IMR-90 (cell line): ENCODE measurements at regions not wholly inside any gene's neighbourhood (a gene's known extent, or its start where the extent isn't known, plus 50 kb on each side); places are given as distances from the start of the nearest gene placed in this dataset.

Experiments
- ATAC-seq: fragments of 200-7000 bp; cut with Tn5 transposase; 2 replicates; pipeline ENCODE4 v1.9.1; 2020; ENCODE audit warnings: low read depth, mild to moderate bottlenecking, moderate library complexity
- BruUV-seq: library from RNA; stranded (reverse); fragments of 400-500 nt; replicated peaks from 2 replicates; lab custom pipeline; 2021; lab: Mats Ljungman, UMichigan
- CTCF ChIA-PET: fragments of 300-600 bp; formaldehyde crosslinking; extraction: SDS; loops from one replicate; lab custom pipeline; 2021; ENCODE audit warnings: antibody characterized with exemption; lab: Yijun Ruan, JAX
- POLR2A ChIA-PET: fragments of 300-600 bp; sonication (Branson Sonifier 250); formaldehyde crosslinking; loops from one replicate; lab custom pipeline; 2022; ENCODE audit warnings: antibody characterized with exemption; ENCODE audit not compliant: unreplicated experiment; lab: Charles Lee
- DNase-seq: peaks from one replicate; pipeline ENCODE4 v3.0.0; 2013
- H2AFZ ChIP-seq: replicated peaks from 2 replicates; pipeline ENCODE3; 2013; ENCODE audit warnings: low read length, mild to moderate bottlenecking; ENCODE audit not compliant: poor library complexity
- H2AK5ac ChIP-seq: 2 replicates; pipeline ENCODE4 v1.6.1; 2013; ENCODE audit warnings: low read depth, low read length, inconsistent platforms
- H2AK9ac ChIP-seq: replicated peaks from 2 replicates; pipeline ENCODE3; 2013; ENCODE audit warnings: mild to moderate bottlenecking, low read depth, low read length, moderate library complexity; ENCODE audit not compliant: poor library complexity
- H2BK120ac ChIP-seq: 2 replicates; pipeline ENCODE4 v1.6.1; 2013; ENCODE audit warnings: low read depth, low read length, inconsistent platforms
- H2BK15ac ChIP-seq: 3 replicates; pipeline ENCODE4 v1.6.1; 2013; ENCODE audit warnings: low read depth, low read length, inconsistent platforms
- H2BK20ac ChIP-seq: 2 replicates; pipeline ENCODE4 v1.6.1; 2013; ENCODE audit warnings: low read depth, mild to moderate bottlenecking, inconsistent platforms, low read length, moderate library complexity
- H2BK5ac ChIP-seq: 2 replicates; pipeline ENCODE4 v1.6.1; 2013; ENCODE audit warnings: mild to moderate bottlenecking, low read depth, low read length, inconsistent platforms; ENCODE audit not compliant: poor library complexity, severe bottlenecking
- H3K14ac ChIP-seq: replicated peaks from 2 replicates; pipeline ENCODE4 v1.6.1; 2013; ENCODE audit warnings: low read depth, low read length, inconsistent platforms
- H3K18ac ChIP-seq: 2 replicates; pipeline ENCODE4 v1.6.1; 2013; ENCODE audit warnings: low read depth, low read length, control low read depth
- H3K23ac ChIP-seq: 2 replicates; pipeline ENCODE4 v1.6.1; 2013; ENCODE audit warnings: low read depth, low read length, inconsistent platforms
- H3K27ac ChIP-seq: 2 replicates; pipeline ENCODE4 v1.5.1; 2013; ENCODE audit warnings: mild to moderate bottlenecking, control low read depth, low read length; ENCODE audit not compliant: insufficient read depth
- H3K27me3 ChIP-seq: 2 replicates; pipeline ENCODE4 v1.6.1; 2013; ENCODE audit warnings: low read length; ENCODE audit not compliant: control insufficient read depth, insufficient read depth
- H3K36me3 ChIP-seq: 2 replicates; pipeline ENCODE4 v1.6.1; 2013; ENCODE audit warnings: low read length, mixed read lengths; ENCODE audit not compliant: control insufficient read depth, insufficient read depth
- H3K4ac ChIP-seq: 2 replicates; pipeline ENCODE4 v1.6.1; 2013; ENCODE audit warnings: low read depth, low read length, inconsistent platforms
- H3K4me1 ChIP-seq: 2 replicates; pipeline ENCODE4 v1.6.1; 2013; ENCODE audit warnings: low read length, mixed read lengths; ENCODE audit not compliant: control insufficient read depth, insufficient read depth
- H3K4me2 ChIP-seq: 2 replicates; pipeline ENCODE4 v1.6.1; 2013; ENCODE audit warnings: low read depth, mild to moderate bottlenecking, control low read depth, low read length, moderate library complexity
- H3K4me3 ChIP-seq: 2 replicates; pipeline ENCODE4 v1.5.1; 2013; ENCODE audit warnings: low read depth, mild to moderate bottlenecking, control low read depth, low read length, moderate library complexity; ENCODE audit not compliant: insufficient read depth
- H3K56ac ChIP-seq: 2 replicates; pipeline ENCODE4 v1.6.1; 2013; ENCODE audit warnings: low read length, inconsistent platforms; ENCODE audit not compliant: insufficient read depth; ENCODE audit errors: extremely low read depth
- H3K79me1 ChIP-seq, 2 experiments: 2 replicates each; pipeline ENCODE4 v1.6.1; 2013; ENCODE audit warnings: low read length in 2 of 2, inconsistent platforms in 1 of 2, low read depth in 1 of 2
- H3K9ac ChIP-seq: 2 replicates; pipeline ENCODE4 v1.6.1; 2013; ENCODE audit warnings: low read depth, low read length, control low read depth
- H3K9me1 ChIP-seq: 2 replicates; pipeline ENCODE4 v1.6.1; 2013; ENCODE audit warnings: low read length, inconsistent platforms; ENCODE audit not compliant: insufficient read depth
- H3K9me3 ChIP-seq: 2 replicates; pipeline ENCODE4 v1.6.1; 2013; ENCODE audit warnings: low read length; ENCODE audit not compliant: control insufficient read depth, insufficient read depth
- H4K20me1 ChIP-seq: 2 replicates; pipeline ENCODE4 v1.6.1; 2013; ENCODE audit warnings: low read length, inconsistent platforms; ENCODE audit not compliant: insufficient read depth
- H4K5ac ChIP-seq: 2 replicates; pipeline ENCODE4 v1.6.1; 2013; ENCODE audit warnings: mild to moderate bottlenecking, low read depth, low read length, control low read depth
- H4K8ac ChIP-seq, 2 experiments: 2 replicates each; pipeline ENCODE4 v1.6.1; 2013; ENCODE audit warnings: low read depth in 2 of 2, low read length in 2 of 2, control low read depth in 1 of 2, inconsistent platforms in 1 of 2
- H4K91ac ChIP-seq: 2 replicates; pipeline ENCODE4 v1.6.1; 2013; ENCODE audit warnings: low read depth, low read length, inconsistent platforms; ENCODE audit not compliant: insufficient read depth
- FOS ChIP-seq: fragments of 150-350 bp; IDR thresholded peaks from 2 replicates; pipeline ENCODE4 v1.6.1; 2016; ENCODE audit warnings: low read depth, low read length
- RFX5 ChIP-seq: IDR thresholded peaks from 2 replicates; pipeline ENCODE4 v1.8.0; 2012; ENCODE audit warnings: low read depth, mild to moderate bottlenecking, low read length, moderate library complexity
- WGBS, 2 experiments: methylation state at CpG; one replicate each; pipeline versions ENCODE4 v1.1.5 to v1.1.7; 2013; ENCODE audit warnings: missing lambda C conversion rate in 2 of 2; ENCODE audit not compliant: insufficient read length in 1 of 2; ENCODE audit errors: extremely low coverage in 2 of 2; 5-methylcytosine and 5-hydroxymethylcytosine counted together
- dilution Hi-C: fragments of 300-500 bp; cut with HindIII; formaldehyde crosslinking; loops from one replicate; pipeline ENCODE4 v1.14.3; 2018; ENCODE audit warnings: low sequenced_read_pairs; ENCODE audit not compliant: unreplicated experiment
- in situ Hi-C: fragments of 300-500 bp; cut with MboI; formaldehyde crosslinking; loops from 3 replicates; pipeline ENCODE4 v1.14.3; 2019; ENCODE audit warnings: low sequenced_read_pairs, inconsistent platforms, mixed read lengths
- intact Hi-C: fragments of 100-400 bp; cut with micrococcal nuclease; formaldehyde crosslinking; loops from 2 replicates; pipeline ENCODE4 v1.10.0; 2022

GRCh38 chr5:116669261-116670031 lies 94.8 kb upstream of the SEMA6A start:
- Histone ChIP-seq H3K79me1 (no peaks in the 10 kb centered on the region), H2BK5ac (no peak overlapping the region), H2BK20ac (no peak overlapping the region), H3K9ac (no peak overlapping the region), H3K4me3 (no peak overlapping the region), H2AK5ac (no peak overlapping the region), H3K27me3 (no peaks in the 10 kb centered on the region), H3K56ac (no peak overlapping the region), H3K14ac (no peak overlapping the region), H3K23ac (no peak overlapping the region), H3K18ac (no peak overlapping the region), H4K91ac (no peak overlapping the region), H4K5ac (no peak overlapping the region), H2BK120ac (no peak overlapping the region), H3K4me2 (no peak overlapping the region), H3K9me3 (no peaks in the 10 kb centered on the region), H2AK9ac (no peak overlapping the region), H4K8ac (no peak overlapping the region), H2BK15ac (no peak overlapping the region), H3K9me1 (no peaks in the 10 kb centered on the region), H3K27ac (no peak overlapping the region), H2AFZ (no peak overlapping the region), H4K20me1 (no peaks in the 10 kb centered on the region), H3K4ac (no peak overlapping the region), H3K4me1 (no peaks in the 10 kb centered on the region), H3K36me3 (no peaks in the 10 kb centered on the region)
- ChIA-PET CTCF (no interaction called here), POLR2A (no interaction called here)
- in situ Hi-C loops (no loop called here), dilution Hi-C loops (no loop called here), intact Hi-C loops (no loop called here)
- BruUV-seq, result no TSS peak
- DNase-seq, result no peak
- TF ChIP-seq RFX5 (no peak), FOS (no peak)
- no CpG with 5 or more reads among the region's 4 CpGs for WGBS, 2 experiments
- no peak for ATAC-seq
